Left lung (tissue), 4 donors: ENCODE measurements at regions not wholly inside any gene's neighbourhood (a gene's known extent, or its start where the extent isn't known, plus 50 kb on each side); places are given as distances from the start of the nearest gene placed in this dataset.

ENCODE experiments used
- ATAC-seq: fragments of 200-7000 bp; cut with Tn5 transposase; one replicate; pipeline ENCODE4 v1.9.1; 2020; ENCODE audit warnings: moderate library complexity
- DNase-seq, 4 donors: peaks; one replicate each; pipeline ENCODE4 v3.0.0-alpha.2; 2013 to 2020
- H3K27ac ChIP-seq, 2 donors: fragments of 200-600 bp; sonication (generic) in 1 of 2; one replicate each; pipeline versions ENCODE4 v1.5.0 to v1.8.0; 2020 to 2021
- H3K27me3 ChIP-seq, 2 donors: fragments of 200-600 bp; sonication (generic) in 1 of 2; one replicate each; pipeline versions ENCODE4 v1.5.0 to v1.8.0; 2020 to 2021
- H3K36me3 ChIP-seq, 2 donors: fragments of 200-600 bp; sonication (generic) in 1 of 2; one replicate each; pipeline versions ENCODE4 v1.5.0 to v1.8.0; 2020 to 2021
- H3K4me1 ChIP-seq, 2 donors: fragments of 200-600 bp; one replicate each; pipeline ENCODE4 v1.8.0; 2021
- H3K4me3 ChIP-seq, 2 donors: fragments of 200-600 bp; sonication (generic) in 1 of 2; one replicate each; pipeline versions ENCODE4 v1.5.0 to v1.8.0; 2020 to 2021; ENCODE audit warnings: mild to moderate bottlenecking in 1 of 2
- H3K9me3 ChIP-seq, 2 donors: fragments of 200-600 bp; sonication (generic) in 1 of 2; one replicate each; pipeline versions ENCODE4 v1.5.0 to v1.8.0; 2020 to 2021
- intact Hi-C, 2 donors: fragments of 100-400 bp; cut with DNase I; formaldehyde crosslinking; loops; one replicate each; pipeline versions ENCODE4 v1.11.2 to v1.14.2; 2022
- TF ChIP-seq, protein P1 (sequence below), 2 donors: fragments of 200-600 bp; sonication (generic) in 1 of 2; IDR thresholded peaks; one replicate each; pipeline versions ENCODE4 v1.5.0 to v1.8.0; 2021; ENCODE audit warnings: antibody characterized with exemption in 2 of 2
- donor health status: DM: no; HTN: yes; CAD: no.
- donor health status: DM: no; HTN: no; CAD: no.

DNA sequence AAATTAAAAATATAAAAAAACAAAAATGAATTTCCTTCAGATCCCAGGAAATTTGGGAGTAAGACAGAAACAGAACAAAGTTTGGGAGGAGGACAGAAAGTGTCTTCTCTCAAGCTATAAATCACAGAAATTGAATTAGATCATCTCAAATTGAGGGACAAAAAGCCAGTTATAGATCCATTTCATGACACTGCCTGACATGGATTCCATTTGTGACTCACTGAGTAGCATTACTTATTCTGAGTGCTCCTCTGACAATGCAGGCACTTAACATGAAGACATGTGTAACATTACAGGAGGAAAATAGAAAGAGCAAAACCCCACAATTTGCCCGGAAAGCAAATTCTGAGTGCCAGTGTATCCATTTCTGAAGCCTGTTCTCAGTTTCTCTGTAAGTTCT is 63.9 kb upstream of the CREB1 start:
- TF ChIP-seq, protein P1, sequence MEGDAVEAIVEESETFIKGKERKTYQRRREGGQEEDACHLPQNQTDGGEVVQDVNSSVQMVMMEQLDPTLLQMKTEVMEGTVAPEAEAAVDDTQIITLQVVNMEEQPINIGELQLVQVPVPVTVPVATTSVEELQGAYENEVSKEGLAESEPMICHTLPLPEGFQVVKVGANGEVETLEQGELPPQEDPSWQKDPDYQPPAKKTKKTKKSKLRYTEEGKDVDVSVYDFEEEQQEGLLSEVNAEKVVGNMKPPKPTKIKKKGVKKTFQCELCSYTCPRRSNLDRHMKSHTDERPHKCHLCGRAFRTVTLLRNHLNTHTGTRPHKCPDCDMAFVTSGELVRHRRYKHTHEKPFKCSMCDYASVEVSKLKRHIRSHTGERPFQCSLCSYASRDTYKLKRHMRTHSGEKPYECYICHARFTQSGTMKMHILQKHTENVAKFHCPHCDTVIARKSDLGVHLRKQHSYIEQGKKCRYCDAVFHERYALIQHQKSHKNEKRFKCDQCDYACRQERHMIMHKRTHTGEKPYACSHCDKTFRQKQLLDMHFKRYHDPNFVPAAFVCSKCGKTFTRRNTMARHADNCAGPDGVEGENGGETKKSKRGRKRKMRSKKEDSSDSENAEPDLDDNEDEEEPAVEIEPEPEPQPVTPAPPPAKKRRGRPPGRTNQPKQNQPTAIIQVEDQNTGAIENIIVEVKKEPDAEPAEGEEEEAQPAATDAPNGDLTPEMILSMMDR (IDR thresholded peaks at IDR 0.05), result no peak
- Histone ChIP-seq H3K4me3 (no peak overlapping the region), H3K4me1 (no peaks in the 10 kb centered on the region), H3K27ac (no peak overlapping the region), H3K9me3 (no peaks in the 10 kb centered on the region), H3K27me3 (no peaks in the 10 kb centered on the region), H3K36me3 (no peaks in the 10 kb centered on the region)
- intact Hi-C loops, result no loop called here
- DNase-seq (no peak), ATAC-seq (no peak)

GRCh38 chr2:207467716-207468347 is 61.9 kb upstream of the CREB1 start:
- intact Hi-C loops, result no loop called here
- ATAC-seq, result no peak
- DNase-seq, result no peak

DNA sequence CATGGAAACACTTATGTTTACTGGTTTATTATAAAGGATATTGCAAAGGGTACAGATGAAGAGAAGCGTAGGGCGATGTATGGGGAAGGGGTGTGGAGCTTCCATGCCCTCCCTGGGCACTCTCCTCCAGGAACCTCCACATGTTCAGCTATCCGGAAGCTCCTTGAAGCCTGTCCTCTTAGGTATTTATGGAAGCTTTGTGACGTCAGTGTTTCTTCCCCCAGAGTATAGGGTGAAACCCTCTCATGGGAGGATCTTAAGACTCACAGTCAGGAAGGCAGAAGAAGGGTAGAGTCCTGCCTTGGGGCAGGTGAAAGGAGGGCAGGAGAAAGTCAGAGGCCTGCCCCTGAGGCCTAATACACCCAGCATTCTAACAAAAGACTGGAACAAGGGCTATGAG is 61.3 kb upstream of the CREB1 start:
- Histone ChIP-seq H3K27me3 (no peaks in the 10 kb centered on the region), H3K36me3 (no peaks in the 10 kb centered on the region), H3K4me3 (no peak overlapping the region), H3K9me3 (no peaks in the 10 kb centered on the region), H3K4me1 (peaks cover 3 to 11% of the 10 kb centered on the region in 2 donors), H3K27ac (no peak overlapping the region)
- TF ChIP-seq, protein P1 (IDR thresholded peaks at IDR 0.05), result no peak
- ATAC-seq, result no peak
- intact Hi-C loops, result no loop called here
- no peak for DNase-seq

More at GRCh38 chr2:207467716-207468347, 61.9 kb upstream of the CREB1 start:
- Histone ChIP-seq H3K36me3 (no peaks in the 10 kb centered on the region), H3K4me1 (peaks cover 3 to 6% of the 10 kb centered on the region in 2 donors), H3K27ac (no peak overlapping the region), H3K4me3 (no peak overlapping the region), H3K9me3 (no peaks in the 10 kb centered on the region), H3K27me3 (no peaks in the 10 kb centered on the region)
- TF ChIP-seq, protein P1 (IDR thresholded peaks at IDR 0.05), result no peak

- Histone ChIP-seq H3K27ac (no peak overlapping the region), H3K36me3 (no peaks in the 10 kb centered on the region), H3K9me3 (no peaks in the 10 kb centered on the region), H3K4me1 (peaks cover 3 to 16% of the 10 kb centered on the region in 2 donors), H3K27me3 (no peaks in the 10 kb centered on the region), H3K4me3 (no peak overlapping the region)
- DNase-seq (no peak), ATAC-seq (no peak)
- TF ChIP-seq, protein P1 (IDR thresholded peaks at IDR 0.05), result no peak
- intact Hi-C loops, result no loop called here
Measured at GRCh38 chr2:207469451-207469850, 60.3 kb upstream of the CREB1 start.

- Histone ChIP-seq H3K4me1 (peaks cover 3 to 22% of the 10 kb centered on the region in 2 donors), H3K27ac (no peak overlapping the region), H3K4me3 (no peak overlapping the region), H3K36me3 (no peaks in the 10 kb centered on the region), H3K9me3 (no peaks in the 10 kb centered on the region), H3K27me3 (no peaks in the 10 kb centered on the region)
- no peak for DNase-seq
- ATAC-seq, result no peak
- intact Hi-C loops, result loop anchor here (5.0 to 10.0 kb wide), 4 partner anchors 483 to 775 kb away; no protein-coding TSS in a partner anchor
- TF ChIP-seq, protein P1 (IDR thresholded peaks at IDR 0.05), result no peak
Measured at GRCh38 chr2:207469943-207470729, 59.6 kb upstream of the CREB1 start.
